ENCODE measurements at regions not wholly inside any gene's neighbourhood (a gene's known extent, or its start where the extent isn't known, plus 50 kb on each side); places are given as distances from the start of the nearest gene placed in this dataset.
"Not testable (repeated sequence)": the region's sequence is repeated elsewhere in the genome, so short reads cannot be mapped to it uniquely, and the experiment has no call there.

- no peaks in the 10 kb centered on the region for H3K36me3 ChIP-seq (ENCODE audit: insufficient read depth)
- no peaks in the 10 kb centered on the region for H3K79me2 ChIP-seq (ENCODE audit: insufficient read depth, low read depth)
- H3K4me1 ChIP-seq (ENCODE audit: low read depth, poor library complexity, severe bottlenecking) = no peaks in the 10 kb centered on the region
- H3K27me3 ChIP-seq (ENCODE audit: insufficient read depth, low read depth) = no peaks in the 10 kb centered on the region
- H2AFZ ChIP-seq (ENCODE audit: low read depth) = no peak overlapping the region
- no peak overlapping the region for H3K4me3 ChIP-seq (IDR thresholded peaks at IDR 0.05; ENCODE audit: insufficient read depth, low read depth, low read length)
- H4K20me1 ChIP-seq (ENCODE audit: insufficient read depth) = no peaks in the 10 kb centered on the region
- TF ChIP-seq, protein P1, sequence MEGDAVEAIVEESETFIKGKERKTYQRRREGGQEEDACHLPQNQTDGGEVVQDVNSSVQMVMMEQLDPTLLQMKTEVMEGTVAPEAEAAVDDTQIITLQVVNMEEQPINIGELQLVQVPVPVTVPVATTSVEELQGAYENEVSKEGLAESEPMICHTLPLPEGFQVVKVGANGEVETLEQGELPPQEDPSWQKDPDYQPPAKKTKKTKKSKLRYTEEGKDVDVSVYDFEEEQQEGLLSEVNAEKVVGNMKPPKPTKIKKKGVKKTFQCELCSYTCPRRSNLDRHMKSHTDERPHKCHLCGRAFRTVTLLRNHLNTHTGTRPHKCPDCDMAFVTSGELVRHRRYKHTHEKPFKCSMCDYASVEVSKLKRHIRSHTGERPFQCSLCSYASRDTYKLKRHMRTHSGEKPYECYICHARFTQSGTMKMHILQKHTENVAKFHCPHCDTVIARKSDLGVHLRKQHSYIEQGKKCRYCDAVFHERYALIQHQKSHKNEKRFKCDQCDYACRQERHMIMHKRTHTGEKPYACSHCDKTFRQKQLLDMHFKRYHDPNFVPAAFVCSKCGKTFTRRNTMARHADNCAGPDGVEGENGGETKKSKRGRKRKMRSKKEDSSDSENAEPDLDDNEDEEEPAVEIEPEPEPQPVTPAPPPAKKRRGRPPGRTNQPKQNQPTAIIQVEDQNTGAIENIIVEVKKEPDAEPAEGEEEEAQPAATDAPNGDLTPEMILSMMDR (conservative IDR thresholded peaks at IDR 0.05; ENCODE audit: low read depth, low read length) = no peak
- H3K9ac ChIP-seq = no peak overlapping the region
- no peak overlapping the region for H3K4me2 ChIP-seq
- no peak overlapping the region for H3K27ac ChIP-seq
These were observed 584.2 kb upstream of the MBL2 start for GRCh38 chr10:53356616-53357349.

- not testable (repeated sequence) for H3K4me1 ChIP-seq (ENCODE audit: low read depth, poor library complexity, severe bottlenecking); H3K36me3 ChIP-seq (ENCODE audit: insufficient read depth); H3K79me2 ChIP-seq (ENCODE audit: insufficient read depth, low read depth); H4K20me1 ChIP-seq (ENCODE audit: insufficient read depth); H3K27me3 ChIP-seq (ENCODE audit: insufficient read depth, low read depth); H2AFZ ChIP-seq (ENCODE audit: low read depth); H3K9ac ChIP-seq; H3K4me3 ChIP-seq (IDR thresholded peaks at IDR 0.05; ENCODE audit: insufficient read depth, low read depth, low read length); H3K27ac ChIP-seq; H3K4me2 ChIP-seq
These were observed 569.9 kb upstream of the MBL2 start for GRCh38 chr10:53342531-53342930.

GRCh38 chr10:53338199-53338598 is 565.6 kb upstream of the MBL2 start:
- H3K27me3 ChIP-seq (ENCODE audit: insufficient read depth, low read depth); H3K4me2 ChIP-seq; H3K4me3 ChIP-seq (IDR thresholded peaks at IDR 0.05; ENCODE audit: insufficient read depth, low read depth, low read length); H3K27ac ChIP-seq; H3K9ac ChIP-seq; H3K36me3 ChIP-seq (ENCODE audit: insufficient read depth); H3K79me2 ChIP-seq (ENCODE audit: insufficient read depth, low read depth); H2AFZ ChIP-seq (ENCODE audit: low read depth); H4K20me1 ChIP-seq (ENCODE audit: insufficient read depth); H3K4me1 ChIP-seq (ENCODE audit: low read depth, poor library complexity, severe bottlenecking): not testable (repeated sequence)

DNA sequence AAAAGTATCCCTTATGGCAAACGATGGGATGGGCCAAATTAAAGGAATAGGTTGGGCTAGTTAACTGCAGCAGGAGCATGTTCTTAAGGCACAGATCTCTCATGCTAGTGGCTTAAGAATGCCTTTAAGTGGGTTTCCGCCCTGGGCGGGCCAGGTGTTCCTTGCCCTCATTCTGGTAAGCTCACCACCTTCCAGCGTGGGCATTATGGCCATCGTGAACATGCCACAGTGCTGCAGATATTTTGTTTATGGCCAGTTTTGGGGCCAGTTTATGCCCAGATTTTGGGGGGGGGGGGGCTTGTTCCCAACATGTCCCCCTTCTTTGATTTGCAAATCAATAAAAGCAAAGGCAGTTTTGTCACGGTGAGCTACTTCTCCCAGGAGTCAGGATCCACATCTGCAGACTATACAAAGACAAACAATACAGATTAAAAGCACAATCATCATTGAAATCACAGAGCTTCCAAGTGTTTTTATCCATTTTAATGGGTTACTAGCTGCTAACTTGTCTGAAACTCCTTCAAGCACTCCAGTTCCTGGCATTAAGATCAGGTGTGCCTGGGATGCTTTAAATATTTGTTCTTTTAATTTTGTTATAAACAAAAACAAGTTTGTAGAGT is 563.3 kb upstream of the MBL2 start:
- not testable (repeated sequence) for H4K20me1 ChIP-seq (ENCODE audit: insufficient read depth); H3K4me3 ChIP-seq (IDR thresholded peaks at IDR 0.05; ENCODE audit: insufficient read depth, low read depth, low read length); H3K27me3 ChIP-seq (ENCODE audit: insufficient read depth, low read depth); H2AFZ ChIP-seq (ENCODE audit: low read depth); H3K79me2 ChIP-seq (ENCODE audit: insufficient read depth, low read depth); H3K4me1 ChIP-seq (ENCODE audit: low read depth, poor library complexity, severe bottlenecking); H3K9ac ChIP-seq; H3K27ac ChIP-seq; H3K36me3 ChIP-seq (ENCODE audit: insufficient read depth); H3K4me2 ChIP-seq

DNA sequence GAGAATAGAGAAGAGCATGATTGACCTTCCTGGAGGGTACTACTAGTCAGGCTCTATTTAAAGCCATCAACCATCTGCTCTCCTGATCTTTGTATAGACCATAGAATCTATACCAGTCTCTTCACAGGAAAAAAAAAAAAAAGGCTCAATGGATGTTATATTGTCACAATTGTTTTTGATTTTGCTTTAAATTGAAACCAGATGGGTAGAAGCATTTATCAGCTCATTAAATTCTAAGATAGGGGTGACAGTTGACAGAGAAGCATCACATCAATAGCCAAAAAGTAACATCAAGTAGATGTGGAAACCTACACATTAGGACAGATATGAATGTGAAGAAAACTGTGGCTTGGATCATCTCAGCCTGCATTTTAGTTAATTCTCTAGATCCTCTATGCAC is 558.9 kb upstream of the MBL2 start:
- TF ChIP-seq, protein P1 (conservative IDR thresholded peaks at IDR 0.05; ENCODE audit: low read depth, low read length) = no peak
- no peak overlapping the region for H3K9ac ChIP-seq
- no peaks in the 10 kb centered on the region for H4K20me1 ChIP-seq (ENCODE audit: insufficient read depth)
- H3K27ac ChIP-seq = no peak overlapping the region
- H3K4me2 ChIP-seq = no peak overlapping the region
- H3K79me2 ChIP-seq (ENCODE audit: insufficient read depth, low read depth) = no peaks in the 10 kb centered on the region
- no peaks in the 10 kb centered on the region for H3K27me3 ChIP-seq (ENCODE audit: insufficient read depth, low read depth)
- H2AFZ ChIP-seq (ENCODE audit: low read depth) = no peak overlapping the region
- H3K4me3 ChIP-seq (IDR thresholded peaks at IDR 0.05; ENCODE audit: insufficient read depth, low read depth, low read length) = no peak overlapping the region
- no peaks in the 10 kb centered on the region for H3K4me1 ChIP-seq (ENCODE audit: low read depth, poor library complexity, severe bottlenecking)
- no peaks in the 10 kb centered on the region for H3K36me3 ChIP-seq (ENCODE audit: insufficient read depth)

DNA sequence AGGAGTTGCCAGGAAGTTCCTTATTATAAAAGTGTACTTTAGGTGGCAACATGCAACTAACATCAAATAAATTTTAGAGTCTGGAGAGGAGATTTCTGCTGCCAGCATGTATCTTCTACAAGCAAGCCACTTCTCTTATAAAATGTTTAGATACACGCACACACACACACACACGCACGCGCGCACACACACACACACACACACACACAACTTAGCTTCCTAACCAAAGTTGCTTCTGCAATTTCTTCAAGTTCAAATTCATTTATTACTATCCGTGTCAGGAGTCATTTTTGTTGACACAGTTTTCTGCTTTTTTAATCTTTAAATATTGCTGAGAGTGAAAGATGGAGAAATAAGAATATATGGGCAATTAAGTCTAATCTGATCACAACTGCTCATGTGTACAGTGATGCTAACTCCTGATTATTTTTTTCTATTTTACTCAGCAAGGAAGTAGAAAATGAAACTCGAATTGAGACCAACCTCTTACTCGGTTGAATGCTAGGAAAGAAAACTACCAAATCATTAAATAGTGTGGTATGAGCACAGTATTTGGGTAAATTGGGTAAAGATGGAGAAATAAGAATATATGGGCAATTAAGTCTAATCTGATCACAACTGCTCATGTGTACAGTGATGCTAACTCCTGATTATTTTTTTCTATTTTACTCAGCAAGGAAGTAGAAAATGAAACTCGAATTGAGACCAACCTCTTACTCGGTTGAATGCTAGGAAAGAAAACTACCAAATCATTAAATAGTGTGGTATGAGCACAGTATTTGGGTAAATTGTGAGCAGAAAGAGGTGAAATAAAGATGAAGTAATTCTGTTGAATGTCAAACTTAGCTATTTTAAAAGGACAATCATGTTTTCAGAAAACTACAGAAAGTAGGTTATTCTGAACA is 554.1 kb upstream of the MBL2 start:
- H3K4me1 ChIP-seq (ENCODE audit: low read depth, poor library complexity, severe bottlenecking); H3K27ac ChIP-seq; H3K9ac ChIP-seq; H3K4me3 ChIP-seq (IDR thresholded peaks at IDR 0.05; ENCODE audit: insufficient read depth, low read depth, low read length); H3K79me2 ChIP-seq (ENCODE audit: insufficient read depth, low read depth); H2AFZ ChIP-seq (ENCODE audit: low read depth); H4K20me1 ChIP-seq (ENCODE audit: insufficient read depth); H3K4me2 ChIP-seq; H3K27me3 ChIP-seq (ENCODE audit: insufficient read depth, low read depth); H3K36me3 ChIP-seq (ENCODE audit: insufficient read depth): not testable (repeated sequence)

All from KMS-11 (cell line).